ENCODE measurements at regions not wholly inside any gene's neighbourhood (a gene's known extent, or its start where the extent isn't known, plus 50 kb on each side); places are given as distances from the start of the nearest gene placed in this dataset.

DNA sequence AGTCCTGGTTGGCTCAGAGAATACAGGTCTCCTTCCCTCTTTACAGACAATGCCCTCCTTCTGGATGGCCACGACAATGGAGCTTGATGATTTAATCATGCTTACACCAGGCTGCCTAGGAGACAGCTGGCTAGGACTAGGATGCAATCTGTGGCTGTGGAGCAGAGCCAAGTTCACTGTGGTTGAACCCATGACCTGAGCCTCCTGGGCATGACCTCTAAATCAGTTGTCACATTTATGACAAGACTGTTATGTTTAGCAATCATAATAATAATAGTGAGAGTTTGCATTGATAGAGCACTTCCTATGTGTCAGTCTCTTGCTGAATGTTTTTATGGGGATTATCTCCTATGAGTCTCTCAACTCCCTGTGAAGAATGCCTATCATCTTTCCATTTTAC is 244.1 kb downstream of the ICOS start:
- Histone ChIP-seq H3K14ac (ENCODE audit: insufficient read depth, low read length) (no peak overlapping the region), H3K79me2 (ENCODE audit: insufficient read depth, low read length) (no peaks in the 10 kb centered on the region), H3K27ac (ENCODE audit: insufficient read length, low read depth, low read length) (no peak overlapping the region), H4K91ac (ENCODE audit: insufficient read length, low read depth, low read length) (no peak overlapping the region), H3K4me1 (ENCODE audit: insufficient read depth, low read length) (no peaks in the 10 kb centered on the region), H3K79me1 (ENCODE audit: insufficient read depth, low read depth, low read length, poor library complexity, severe bottlenecking) (no peaks in the 10 kb centered on the region), H3K4me2 (ENCODE audit: insufficient read depth, insufficient read length, low read length) (no peak overlapping the region), H3T11ph (ENCODE audit: low read length) (no peak overlapping the region), H2AK5ac (ENCODE audit: insufficient read length, low read length) (no peak overlapping the region), H3K9ac (ENCODE audit: extremely low read depth, insufficient read length, low read length) (no peak overlapping the region), H3K18ac (ENCODE audit: insufficient read length, low read depth, low read length) (no peak overlapping the region), H4K20me1 (ENCODE audit: control insufficient read depth, insufficient read depth, insufficient read length) (no peaks in the 10 kb centered on the region), H2AFZ (ENCODE audit: low read length) (no peak overlapping the region), H3K9me3 (ENCODE audit: control insufficient read depth, low read depth, low read length) (no peaks in the 10 kb centered on the region), H3K4ac (ENCODE audit: low read depth, low read length) (no peak overlapping the region), H4K5ac (ENCODE audit: insufficient read length, low read depth, low read length) (no peak overlapping the region), H3K23me2 (ENCODE audit: insufficient read length, low read depth, low read length, poor library complexity, severe bottlenecking) (no peaks in the 10 kb centered on the region), H2BK20ac (ENCODE audit: low read depth, low read length, poor library complexity, severe bottlenecking) (no peak overlapping the region), H2BK15ac (ENCODE audit: low read depth, low read length) (no peak overlapping the region), H2BK120ac (ENCODE audit: low read depth, low read length, poor library complexity, severe bottlenecking) (no peak overlapping the region), H2BK5ac (ENCODE audit: insufficient read length, low read length) (no peak overlapping the region), H3K56ac (ENCODE audit: insufficient read length, low read depth, low read length) (no peak overlapping the region), H4K8ac (replicated peaks; ENCODE audit: insufficient read length, low read depth, low read length) (no peak overlapping the region), H3K23ac (ENCODE audit: insufficient read length, low read depth, low read length) (no peak overlapping the region), H2BK12ac (ENCODE audit: insufficient read length, low read depth, low read length) (no peak overlapping the region), H3K27me3 (ENCODE audit: insufficient read depth, low read length) (no peaks in the 10 kb centered on the region)
- no peak for DNase-seq
- WGBS (ENCODE audit: extremely low coverage, insufficient read length, low lambda C conversion rate): no CpG with 5 or more reads among the region's 1 CpG
- no peaks in the 10 kb centered on the region for H3K36me3 Mint-ChIP-seq (ENCODE audit: insufficient read depth in 1 of 3, low read depth in 3 of 3)
- TF ChIP-seq, protein P1, sequence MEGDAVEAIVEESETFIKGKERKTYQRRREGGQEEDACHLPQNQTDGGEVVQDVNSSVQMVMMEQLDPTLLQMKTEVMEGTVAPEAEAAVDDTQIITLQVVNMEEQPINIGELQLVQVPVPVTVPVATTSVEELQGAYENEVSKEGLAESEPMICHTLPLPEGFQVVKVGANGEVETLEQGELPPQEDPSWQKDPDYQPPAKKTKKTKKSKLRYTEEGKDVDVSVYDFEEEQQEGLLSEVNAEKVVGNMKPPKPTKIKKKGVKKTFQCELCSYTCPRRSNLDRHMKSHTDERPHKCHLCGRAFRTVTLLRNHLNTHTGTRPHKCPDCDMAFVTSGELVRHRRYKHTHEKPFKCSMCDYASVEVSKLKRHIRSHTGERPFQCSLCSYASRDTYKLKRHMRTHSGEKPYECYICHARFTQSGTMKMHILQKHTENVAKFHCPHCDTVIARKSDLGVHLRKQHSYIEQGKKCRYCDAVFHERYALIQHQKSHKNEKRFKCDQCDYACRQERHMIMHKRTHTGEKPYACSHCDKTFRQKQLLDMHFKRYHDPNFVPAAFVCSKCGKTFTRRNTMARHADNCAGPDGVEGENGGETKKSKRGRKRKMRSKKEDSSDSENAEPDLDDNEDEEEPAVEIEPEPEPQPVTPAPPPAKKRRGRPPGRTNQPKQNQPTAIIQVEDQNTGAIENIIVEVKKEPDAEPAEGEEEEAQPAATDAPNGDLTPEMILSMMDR (conservative IDR thresholded peaks at IDR 0.05): no peak
- H3K27ac Mint-ChIP-seq: no peak overlapping the region
- H3K27me3 Mint-ChIP-seq (ENCODE audit: low read depth): no peaks in the 10 kb centered on the region
- H3K4me3 Mint-ChIP-seq: no peak overlapping the region
- no peaks in the 10 kb centered on the region for H3K9me3 Mint-ChIP-seq
- H3K4me1 Mint-ChIP-seq: peaks cover 2 to 3% of the 10 kb centered on the region in 2 experiments; a peak in 1 of 4 replicates

Measured in H9 (cell line).